H1 (cell line): ENCODE measurements at regions not wholly inside any gene's neighbourhood (a gene's known extent, or its start where the extent isn't known, plus 50 kb on each side); places are given as distances from the start of the nearest gene placed in this dataset.

ENCODE experiments used
- CTCF ChIA-PET: fragments of 300-600 bp; sonication (Branson Sonifier 250); formaldehyde crosslinking; loops from one replicate; lab custom pipeline; 2021; ENCODE audit not compliant: partially characterized antibody; lab: Charles Lee
- POLR2A ChIA-PET: fragments of 300-600 bp; sonication (Branson Sonifier 250); formaldehyde crosslinking; loops from one replicate; lab custom pipeline; 2021; ENCODE audit warnings: inconsistent platforms; ENCODE audit not compliant: partially characterized antibody; lab: Charles Lee
- DNase-seq, 2 experiments: peaks; one replicate each; pipeline versions ENCODE4 v3.0.0 to v3.0.0-alpha.2; 2010 to 2022; ENCODE audit warnings: low spot score in 2 of 2, low read depth in 1 of 2, mixed read lengths in 1 of 2
- FAIRE-seq: peaks from 2 replicates; lab custom pipeline; 2011; peaks lifted over from hg19 to GRCh38; lab: Jason Lieb, UNC
- H2AFZ ChIP-seq: 2 replicates; pipeline ENCODE4 v1.8.1; 2012; ENCODE audit warnings: low read length, inconsistent platforms
- H2AK5ac ChIP-seq: 2 replicates; pipeline ENCODE4 v1.6.1; 2013; ENCODE audit warnings: low read depth, low read length
- H2BK120ac ChIP-seq: replicated peaks from 2 replicates; pipeline ENCODE3; 2013; ENCODE audit warnings: low read depth, low read length, inconsistent platforms
- H2BK12ac ChIP-seq: 2 replicates; pipeline ENCODE4 v1.6.1; 2013; ENCODE audit warnings: low read depth, low read length
- H2BK15ac ChIP-seq: 2 replicates; pipeline ENCODE4 v1.6.1; 2013; ENCODE audit warnings: low read length
- H2BK20ac ChIP-seq: 2 replicates; pipeline ENCODE4 v1.6.1; 2013; ENCODE audit warnings: low read length
- H2BK5ac ChIP-seq: 2 replicates; pipeline ENCODE4 v1.6.1; 2013; ENCODE audit warnings: low read depth, low read length
- H3K14ac ChIP-seq: 2 replicates; pipeline ENCODE4 v1.6.1; 2013; ENCODE audit warnings: inconsistent platforms; ENCODE audit not compliant: insufficient read length
- H3K18ac ChIP-seq: 2 replicates; pipeline ENCODE4 v1.6.1; 2013; ENCODE audit warnings: low read length; ENCODE audit errors: extremely low read depth
- H3K23ac ChIP-seq: 2 replicates; pipeline ENCODE4 v1.6.1; 2013; ENCODE audit warnings: inconsistent platforms; ENCODE audit not compliant: insufficient read length
- H3K23me2 ChIP-seq: 2 replicates; pipeline ENCODE4 v1.6.1; 2013; ENCODE audit warnings: low read depth, low read length
- H3K27ac ChIP-seq: 2 replicates; pipeline ENCODE4 v1.6.1; 2011; ENCODE audit warnings: low read depth, low read length, inconsistent platforms
- H3K27me3 ChIP-seq, 4 experiments: replicated peaks in 1 of 4; 1 replicate in 1 of 4; 2 replicates in 3 of 4; pipeline versions ENCODE4 v1.6.1 to v1.8.1; 2011 to 2013; ENCODE audit warnings: low read length in 3 of 4, mild to moderate bottlenecking in 3 of 4, inconsistent platforms in 2 of 4, mixed read lengths in 2 of 4, moderate library complexity in 1 of 4; ENCODE audit not compliant: control insufficient read depth in 3 of 4, insufficient read depth in 3 of 4; ENCODE audit errors: extremely low read depth in 1 of 4
- H3K36me3 ChIP-seq, 4 experiments: 2 replicates each; pipeline versions ENCODE4 v1.6.1 to v1.8.1; 2011 to 2013; ENCODE audit warnings: mild to moderate bottlenecking in 4 of 4, low read length in 3 of 4, moderate library complexity in 2 of 4, control low read depth in 1 of 4, inconsistent platforms in 1 of 4; ENCODE audit not compliant: insufficient read depth in 4 of 4, control insufficient read depth in 2 of 4
- H3K4ac ChIP-seq: replicated peaks from 2 replicates; pipeline ENCODE3; 2013; ENCODE audit warnings: low read length, low read depth, mixed read lengths, inconsistent platforms; ENCODE audit not compliant: insufficient read length
- H3K4me1 ChIP-seq, 4 experiments: replicated peaks in 1 of 4; 1 replicate in 1 of 4; 2 replicates in 3 of 4; pipeline versions ENCODE4 v1.6.1 to v1.8.1; 2011 to 2013; ENCODE audit warnings: low read length in 3 of 4, inconsistent platforms in 2 of 4, mixed read lengths in 1 of 4; ENCODE audit not compliant: insufficient read depth in 4 of 4, control insufficient read depth in 3 of 4
- H3K4me2 ChIP-seq, 2 experiments: 2 replicates each; pipeline versions ENCODE4 v1.6.1 to v1.8.1; 2011 to 2013; ENCODE audit warnings: low read depth in 2 of 2, low read length in 2 of 2, control low read depth in 1 of 2, inconsistent platforms in 1 of 2, mild to moderate bottlenecking in 1 of 2; ENCODE audit not compliant: insufficient read depth in 1 of 2
- H3K4me3 ChIP-seq, 4 experiments: fragments of 200-600, 300-600 bp in 1 of 4; sonication (generic), shearing (Covaris generic), sonication (Bioruptor Twin) in 1 of 4; 2 replicates each; pipeline versions ENCODE4 v1.5.1 to v1.8.1; 2011 to 2016; ENCODE audit warnings: low read length in 4 of 4, low read depth in 3 of 4, control low read depth in 2 of 4, inconsistent platforms in 2 of 4, mild to moderate bottlenecking in 2 of 4, mixed read lengths in 1 of 4, moderate library complexity in 1 of 4; ENCODE audit not compliant: insufficient read depth in 2 of 4; ENCODE audit errors: extremely low read depth in 1 of 4
- H3K56ac ChIP-seq: replicated peaks from 2 replicates; pipeline ENCODE3; 2013; ENCODE audit warnings: low read depth, mild to moderate bottlenecking, mixed read lengths, low read length, inconsistent platforms; ENCODE audit not compliant: insufficient read length
- H3K79me1 ChIP-seq: 2 replicates; pipeline ENCODE4 v1.6.1; 2013; ENCODE audit warnings: low read depth, low read length, control low read depth
- H3K79me2 ChIP-seq, 2 experiments: 2 replicates each; pipeline versions ENCODE4 v1.6.1 to v1.8.1; 2012 to 2013; ENCODE audit warnings: low read length in 2 of 2, mild to moderate bottlenecking in 2 of 2, inconsistent platforms in 1 of 2; ENCODE audit not compliant: insufficient read depth in 2 of 2, control insufficient read depth in 1 of 2
- H3K9ac ChIP-seq, 4 experiments: replicated peaks in 1 of 4; 1 replicate in 1 of 4; 2 replicates in 3 of 4; pipeline versions ENCODE4 v1.6.1 to v1.8.1; 2011 to 2013; ENCODE audit warnings: low read depth in 3 of 4, low read length in 3 of 4, control low read depth in 2 of 4, mild to moderate bottlenecking in 2 of 4, moderate library complexity in 2 of 4, inconsistent platforms in 1 of 4; ENCODE audit errors: extremely low read depth in 1 of 4
- H3K9me3 ChIP-seq, 2 experiments: 2 replicates each; pipeline versions ENCODE4 v1.6.1 to v1.8.1; 2012 to 2013; ENCODE audit warnings: mild to moderate bottlenecking in 2 of 2, moderate library complexity in 2 of 2, control low read depth in 1 of 2, inconsistent platforms in 1 of 2, low read depth in 1 of 2, low read length in 1 of 2, mixed read lengths in 1 of 2; ENCODE audit not compliant: insufficient read depth in 2 of 2
- H4K20me1 ChIP-seq, 2 experiments: replicated peaks in 1 of 2; 2 replicates each; pipeline versions ENCODE3 to v1.8.1; 2011 to 2013; ENCODE audit warnings: inconsistent platforms in 2 of 2, low read length in 2 of 2, mild to moderate bottlenecking in 1 of 2; ENCODE audit not compliant: insufficient read depth in 2 of 2, control insufficient read depth in 1 of 2
- H4K5ac ChIP-seq: 2 replicates; pipeline ENCODE4 v1.6.1; 2013; ENCODE audit warnings: low read length, low read depth, mixed read lengths, inconsistent platforms; ENCODE audit not compliant: insufficient read length
- H4K8ac ChIP-seq: 2 replicates; pipeline ENCODE4 v1.8.0; 2013; ENCODE audit warnings: mild to moderate bottlenecking, moderate library complexity, low read length, inconsistent platforms; ENCODE audit not compliant: insufficient read depth; ENCODE audit errors: extremely low read depth
- H4K91ac ChIP-seq: replicated peaks from 2 replicates; pipeline ENCODE3; 2013; ENCODE audit warnings: low read length, mixed read lengths, inconsistent platforms; ENCODE audit not compliant: insufficient read length
- ATF3 ChIP-seq: IDR thresholded peaks from 2 replicates; pipeline ENCODE4 v1.6.1; 2011; ENCODE audit warnings: low read depth, mild to moderate bottlenecking, low read length; ENCODE audit not compliant: insufficient read depth
- CBX5 ChIP-seq: fragments of 300-800, 300-1000 bp; sonication (generic); IDR thresholded peaks from 2 replicates; pipeline ENCODE4 v1.7.1; 2016; ENCODE audit warnings: antibody characterized with exemption, low read length, low read depth
- CHD1 ChIP-seq: IDR thresholded peaks from 2 replicates; pipeline ENCODE4 v1.6.1; 2012; ENCODE audit warnings: low read depth, low read length, improper control_type of control experiment
- EGR1 ChIP-seq: IDR thresholded peaks from 2 replicates; pipeline ENCODE4 v1.6.1; 2011; ENCODE audit warnings: low read depth, low read length, borderline replicate concordance
- GTF2F1 ChIP-seq: IDR thresholded peaks from 2 replicates; pipeline ENCODE4 v1.6.1; 2012; ENCODE audit warnings: low read depth, low read length, improper control_type of control experiment, borderline replicate concordance
- KDM1A ChIP-seq: fragments of 200-600, 300-600 bp; sonication (generic); IDR thresholded peaks from 2 replicates; pipeline ENCODE4 v1.7.1; 2016; ENCODE audit warnings: mild to moderate bottlenecking, low read length, borderline replicate concordance
- MAX ChIP-seq: IDR thresholded peaks from 2 replicates; pipeline ENCODE4 v1.6.1; 2012; ENCODE audit warnings: inconsistent platforms
- NRF1 ChIP-seq: IDR thresholded peaks from 2 replicates; pipeline ENCODE4 v1.6.1; 2011; ENCODE audit warnings: mild to moderate bottlenecking, low read depth, low read length, improper control_type of control experiment
- PHF8 ChIP-seq: fragments of 200-600 bp; sonication (generic); conservative IDR thresholded peaks from 2 replicates; pipeline ENCODE4 v1.7.1; 2012; ENCODE audit warnings: low read depth, mild to moderate bottlenecking, inconsistent platforms, low read length, moderate library complexity
- POU5F1 ChIP-seq: IDR thresholded peaks from 2 replicates; pipeline ENCODE4 v1.6.1; 2011; ENCODE audit warnings: low read depth, mild to moderate bottlenecking, low read length, moderate library complexity
- RNF2 ChIP-seq: fragments of 200-900, 300-1000 bp; sonication (generic); IDR thresholded peaks from 2 replicates; pipeline ENCODE4 v1.7.1; 2016; ENCODE audit warnings: borderline replicate concordance, low read depth, mild to moderate bottlenecking, antibody characterized with exemption, low read length; ENCODE audit not compliant: poor library complexity, severe bottlenecking; ENCODE audit errors: missing control alignments
- RXRA ChIP-seq: IDR thresholded peaks from 2 replicates; pipeline ENCODE4 v1.6.1; 2011; ENCODE audit warnings: low read depth, mild to moderate bottlenecking, low read length, moderate library complexity; ENCODE audit not compliant: insufficient read depth
- WGBS, 2 experiments: shearing (Covaris generic) in 1 of 2; methylation state at CpG; one replicate each; pipeline versions ENCODE4 v1.1.6 to v1.1.7; 2013 to 2015; ENCODE audit warnings: low lambda C conversion rate in 2 of 2, mixed read lengths in 2 of 2, inconsistent platforms in 1 of 2, low coverage in 1 of 2, missing lambda C conversion rate in 1 of 2; ENCODE audit not compliant: insufficient replicate concordance in 2 of 2, insufficient coverage in 1 of 2, insufficient read length in 1 of 2; ENCODE audit errors: extremely low coverage in 1 of 2, missing lambda C conversion rate in 1 of 2; 5-methylcytosine and 5-hydroxymethylcytosine counted together

GRCh38 chr12:124705545-124706138 is 138.2 kb upstream of the NCOR2 start:
- CTCF ChIA-PET: interaction anchor here (0.7 to 3.6 kb wide), 6 partner anchors 10 to 62 kb away, joined by 3 to 16 read pairs (median 4); no protein-coding TSS in a partner anchor
- TF ChIP-seq KDM1A (no peak), GTF2F1 (no peak), ATF3 (no peak), EGR1 (no peak), POU5F1 (no peak), RNF2 (no peak), PHF8 (no peak), CHD1 (no peak), RXRA (no peak), MAX (no peak), CBX5 (no peak), NRF1 (no peak)

More at GRCh38 chr12:124705545-124706138, 138.2 kb upstream of the NCOR2 start:
- FAIRE-seq (no peak), DNase-seq (no peak)
- H4K91ac ChIP-seq: no peak overlapping the region
- no peak overlapping the region for H2BK20ac ChIP-seq
- no peak overlapping the region for H3K4me2 ChIP-seq
- peaks cover 5% of the 10 kb centered on the region in 2 experiments; a peak in 2 of 4 replicates for H3K9me3 ChIP-seq
- no peak overlapping the region for H3K56ac ChIP-seq
- no peak overlapping the region for H2BK15ac ChIP-seq
- no peak overlapping the region for H3K9ac ChIP-seq
- H2BK120ac ChIP-seq: no peak overlapping the region
- H2AK5ac ChIP-seq: no peak overlapping the region
- H3K27ac ChIP-seq: no peak overlapping the region
- H3K4me1 ChIP-seq: peaks cover 0 to 5% (median 1%) of the 10 kb centered on the region in 4 experiments; a peak in 3 of 7 replicates
- H3K4ac ChIP-seq: no peak overlapping the region
- H2AFZ ChIP-seq: no peak overlapping the region
- no peak overlapping the region for H2BK5ac ChIP-seq
- H3K79me2 ChIP-seq: no peaks in the 10 kb centered on the region
- H3K23me2 ChIP-seq: no peaks in the 10 kb centered on the region
- no peak overlapping the region; the same call in 1 of the 2 replicates for H4K8ac ChIP-seq
- no peak overlapping the region for H3K23ac ChIP-seq
- H4K5ac ChIP-seq: no peak overlapping the region
- H3K4me3 ChIP-seq: no peak overlapping the region
- H4K20me1 ChIP-seq: no peaks in the 10 kb centered on the region
- H3K79me1 ChIP-seq: no peaks in the 10 kb centered on the region
- no peak overlapping the region for H2BK12ac ChIP-seq
- no peaks in the 10 kb centered on the region for H3K27me3 ChIP-seq
- no peak overlapping the region for H3K14ac ChIP-seq
- no peak overlapping the region for H3K18ac ChIP-seq
- H3K36me3 ChIP-seq: no peaks in the 10 kb centered on the region
- WGBS, 2 experiments: 88% methylated on average over 11 of the region's 11 CpGs; no CpG with 5 or more reads in 1 of the 2 experiments
- POLR2A ChIA-PET: interaction anchor here (1.0 kb wide), 1 partner anchor 39 kb away, joined by 3 read pairs; no protein-coding TSS in a partner anchor
